Activated CD4-positive, alpha-beta T cell treated with anti-CD3 and anti-CD28 coated beads, Interleukin-2, amount 50 U/mL, for 16 hours (primary cell): ENCODE measurements at regions not wholly inside any gene's neighbourhood (a gene's known extent, or its start where the extent isn't known, plus 50 kb on each side); places are given as distances from the start of the nearest gene placed in this dataset.

Source experiments
- DNase-seq: peaks from one replicate; pipeline ENCODE4 v3.0.0-alpha.2; 2020

DNA sequence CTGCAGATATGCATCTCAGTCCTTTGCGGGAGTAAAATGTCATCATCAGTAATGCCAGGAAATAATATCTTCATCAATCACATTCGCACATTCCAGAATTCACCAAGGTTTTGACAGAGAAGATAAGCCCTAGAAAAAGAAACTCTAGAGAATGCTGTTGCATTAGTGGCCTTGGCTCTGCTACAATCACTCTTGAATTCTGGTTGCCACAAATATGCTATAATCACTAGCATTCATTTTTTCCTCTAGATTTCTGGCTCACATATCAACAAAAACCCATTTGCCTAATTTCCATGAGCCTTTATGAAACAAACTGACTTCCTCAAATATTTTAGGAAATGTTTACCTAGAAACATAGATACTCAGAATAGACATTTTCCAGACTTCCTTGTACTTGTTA is 653.4 kb downstream of the ANXA1 start:
- no peak for DNase-seq

- no peak for DNase-seq
Observed at GRCh38 chr9:73805853-73806458, 654.3 kb downstream of the ANXA1 start.

DNA sequence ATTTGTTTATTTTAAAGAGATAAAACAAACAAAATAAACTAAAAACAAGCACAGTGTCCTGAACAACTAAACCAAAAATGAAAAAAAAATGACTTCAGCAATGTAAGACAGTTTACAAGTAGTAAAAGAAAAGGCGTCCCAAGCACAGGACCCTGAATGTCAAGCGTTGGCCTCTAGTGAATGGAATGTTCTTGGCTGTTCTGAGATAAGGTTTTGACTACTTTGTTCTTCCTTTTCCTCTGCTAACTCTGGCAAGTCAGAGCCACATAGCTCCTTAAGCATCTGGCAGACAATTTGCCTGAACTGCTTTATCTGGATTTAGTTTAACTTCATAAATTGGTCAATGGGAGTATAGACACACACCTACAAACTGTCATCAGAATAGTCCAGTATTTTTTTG is 655.2 kb downstream of the ANXA1 start:
- no peak for DNase-seq

DNA sequence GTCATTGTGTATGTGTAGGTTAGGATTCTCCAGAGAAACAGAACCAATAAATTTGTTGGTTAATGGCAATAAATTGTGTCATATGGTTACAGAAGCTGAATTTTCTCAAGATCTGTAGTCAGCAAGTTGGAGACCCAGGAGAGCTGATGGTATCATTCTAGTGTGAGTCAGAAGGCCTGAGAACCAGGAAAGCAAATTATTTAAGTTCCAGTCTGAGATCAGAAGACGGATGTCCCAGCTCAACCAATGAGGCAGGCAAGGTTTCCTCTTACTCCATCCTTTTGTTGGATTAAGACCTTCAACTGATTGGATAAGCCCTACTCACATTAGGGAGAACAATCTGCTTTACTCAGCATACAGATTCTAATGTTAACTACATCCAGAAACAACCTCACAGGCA is 656.3 kb downstream of the ANXA1 start:
- DNase-seq = no peak

- DNase-seq = no peak
Observed at GRCh38 chr9:73810585-73811215, 659.0 kb downstream of the ANXA1 start.

DNA sequence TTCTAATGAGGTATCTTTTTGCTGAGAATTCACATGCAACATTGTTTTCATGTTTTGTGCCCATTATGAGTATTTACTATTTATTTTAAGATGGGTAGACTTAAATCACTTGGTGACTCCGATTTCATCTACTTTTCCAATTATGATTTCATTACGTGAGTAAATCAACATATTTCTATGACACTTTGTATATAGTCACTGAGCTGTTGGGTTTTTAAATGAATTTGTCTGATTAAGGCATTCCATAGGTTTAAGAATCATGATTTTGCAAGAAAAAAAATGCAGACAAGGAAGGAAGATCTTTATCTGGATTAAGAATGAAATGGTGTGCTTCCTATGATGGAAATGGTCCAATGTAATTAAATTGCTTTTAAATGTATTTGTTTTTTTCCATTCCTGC is 661.9 kb downstream of the ANXA1 start:
- DNase-seq = no peak

DNA sequence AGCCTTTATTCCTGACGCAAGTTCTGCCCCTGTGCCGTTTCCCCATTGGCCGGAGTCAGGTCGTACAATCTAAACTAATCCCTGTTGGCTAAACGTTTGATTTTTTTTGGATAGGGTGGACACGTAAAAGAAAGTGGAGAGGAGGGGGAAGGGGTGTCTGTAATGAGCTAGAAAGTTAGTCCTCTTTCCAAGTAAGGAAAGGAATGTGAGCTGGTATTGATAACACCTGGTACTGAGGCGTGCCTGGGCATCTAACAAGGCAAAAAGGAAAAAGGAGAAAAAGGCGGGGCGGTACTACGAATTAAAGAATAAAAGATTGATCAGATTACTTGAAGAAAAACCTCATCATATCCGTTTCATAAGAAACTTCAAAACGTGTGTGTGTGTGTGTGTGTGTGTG is 665.2 kb downstream of the ANXA1 start:
- DNase-seq = no peak

GRCh38 chr9:73824671-73825070 is 672.5 kb upstream of the RORB start:
- no peak for DNase-seq

DNA sequence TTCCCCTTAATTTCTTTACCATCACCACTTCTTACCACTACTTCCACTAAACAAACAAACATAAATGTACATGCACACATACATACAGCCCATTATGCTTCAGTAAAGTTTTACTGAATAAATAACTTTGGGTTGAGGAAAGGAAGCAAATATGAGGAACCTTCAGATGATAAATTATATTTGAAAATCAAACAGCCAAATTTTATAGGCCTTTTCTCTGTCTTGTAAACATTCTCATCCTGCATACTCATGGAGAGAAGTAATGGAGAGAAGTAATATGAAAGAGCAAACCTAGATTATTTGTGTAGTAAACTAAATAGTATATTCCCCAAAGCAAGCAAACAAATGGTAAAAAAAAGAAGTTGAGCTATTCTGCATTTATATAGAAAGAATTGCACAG is 658.3 kb upstream of the RORB start:
- no peak for DNase-seq

DNA sequence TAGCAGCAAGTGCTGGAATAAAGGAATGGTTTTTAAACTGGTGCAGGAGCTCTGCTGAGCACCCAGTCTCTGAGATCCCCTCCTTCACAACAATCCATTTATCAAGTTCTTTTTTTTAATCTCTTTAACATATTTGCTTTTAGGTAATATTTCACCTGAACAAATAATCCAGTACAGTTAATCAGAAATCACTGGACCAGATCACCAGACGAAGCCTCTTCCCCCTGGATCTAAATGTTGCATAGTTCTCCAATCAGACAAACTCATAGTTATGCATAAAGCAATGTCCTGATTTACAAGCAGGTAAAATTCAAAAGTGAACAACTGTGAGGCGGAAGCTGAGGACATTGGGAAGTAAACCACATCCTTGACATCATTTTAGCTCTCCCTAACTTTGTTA is 657.7 kb upstream of the RORB start:
- no peak for DNase-seq

DNA sequence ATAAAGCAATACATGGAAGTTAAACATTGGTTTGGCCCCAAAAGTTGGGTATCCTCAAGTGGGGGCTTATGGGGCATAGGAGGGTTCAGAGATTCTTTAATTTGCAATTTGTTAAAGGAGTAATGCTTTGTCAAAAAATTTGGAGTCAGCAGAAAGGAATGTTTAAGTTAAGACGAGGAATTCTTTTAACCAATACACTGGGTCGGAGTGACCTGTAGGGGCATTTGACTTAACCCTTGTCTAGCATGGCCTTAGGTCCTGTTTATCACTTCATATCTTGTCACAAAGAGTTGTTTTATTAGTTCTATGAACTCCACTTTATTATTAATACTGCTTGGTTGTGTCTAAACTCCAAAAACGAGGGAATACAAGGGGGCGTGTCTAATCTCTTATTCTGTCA is 656.1 kb upstream of the RORB start:
- no peak for DNase-seq

DNA sequence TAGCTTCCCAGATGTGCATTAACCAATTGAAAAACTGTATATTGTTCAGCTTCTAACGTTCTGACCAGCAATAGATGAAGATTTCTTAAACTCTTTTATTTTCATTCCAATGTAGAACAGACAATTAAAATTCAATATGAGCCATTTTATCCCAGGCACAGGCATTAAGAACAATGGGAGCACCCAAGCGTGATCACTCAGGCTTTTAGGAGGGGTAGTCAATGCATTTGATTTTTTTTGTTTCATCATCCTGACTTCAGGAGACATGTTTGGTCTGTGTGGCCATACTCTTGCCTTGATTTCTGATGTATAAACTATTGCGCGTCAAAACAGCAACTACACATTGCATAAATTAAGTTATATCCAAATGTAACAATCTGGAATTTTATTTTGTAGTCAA is 653.0 kb upstream of the RORB start:
- DNase-seq = no peak

DNA sequence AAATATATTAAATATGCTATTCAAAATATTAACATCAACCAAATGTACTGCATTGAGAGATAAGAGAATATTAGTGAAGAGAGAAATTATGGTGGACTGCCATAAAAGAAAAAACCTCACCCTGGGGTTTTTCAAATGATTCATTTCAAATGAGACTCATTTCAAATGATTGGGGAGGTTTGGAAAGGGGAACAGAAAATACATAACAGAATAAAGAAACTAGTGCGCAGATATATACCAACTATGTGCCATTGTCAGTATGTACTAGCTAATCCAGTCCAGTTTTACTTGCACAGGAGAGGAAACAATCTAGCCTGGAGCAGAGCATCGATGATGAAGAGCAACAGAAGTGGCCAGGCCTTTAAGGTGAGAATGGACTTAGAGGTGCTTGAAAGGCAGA is 651.6 kb upstream of the RORB start:
- no peak for DNase-seq

GRCh38 chr9:73845954-73846690 is 651.0 kb upstream of the RORB start:
- no peak for DNase-seq

- DNase-seq = no peak
Observed at GRCh38 chr9:73847536-73847935, 649.6 kb upstream of the RORB start.

GRCh38 chr9:73853549-73853948 is 643.6 kb upstream of the RORB start:
- no peak for DNase-seq

DNA sequence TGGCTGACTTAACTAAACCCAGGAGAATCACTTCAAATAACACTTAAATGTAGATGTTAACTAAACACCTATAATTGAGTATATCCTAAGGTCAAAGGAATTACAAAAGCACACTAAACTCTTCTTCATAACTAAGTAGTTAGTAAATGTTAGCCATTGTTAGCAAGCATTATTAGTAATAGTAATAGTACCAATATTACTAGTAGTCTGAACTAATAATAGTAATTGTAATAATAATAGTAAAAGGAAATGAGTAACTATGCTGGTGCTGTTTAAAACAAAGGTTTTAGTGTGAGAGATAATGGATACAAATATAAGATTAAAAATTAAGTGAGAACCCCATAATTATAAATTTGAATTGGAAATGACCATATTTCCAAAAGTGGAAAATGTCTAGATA is 641.9 kb upstream of the RORB start:
- no peak for DNase-seq

- DNase-seq = no peak
Observed at GRCh38 chr9:73863924-73864323, 633.2 kb upstream of the RORB start.

- DNase-seq = no peak
Observed at GRCh38 chr9:73866451-73866850, 630.7 kb upstream of the RORB start.

DNA sequence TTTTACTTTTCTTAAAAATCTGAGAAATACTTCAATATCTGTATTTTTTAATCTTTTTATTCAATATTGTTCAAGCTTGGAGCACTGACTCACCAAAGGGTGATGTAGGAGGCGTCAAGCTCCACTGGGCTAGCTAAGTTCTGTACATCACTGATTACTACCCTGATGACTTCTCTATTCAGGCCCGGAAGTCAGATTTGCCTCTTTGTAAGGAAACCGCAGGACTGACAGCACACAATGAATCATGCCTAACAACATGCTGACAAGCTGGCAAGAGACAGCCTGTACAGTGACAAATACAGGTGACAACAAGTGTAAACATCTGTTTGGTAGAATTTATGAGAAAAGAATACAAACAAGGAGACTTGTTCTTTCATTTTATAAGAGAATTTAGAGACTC is 627.9 kb upstream of the RORB start:
- DNase-seq = peak; percentile 63

GRCh38 chr9:73871636-73872035 is 625.5 kb upstream of the RORB start:
- no peak for DNase-seq

GRCh38 chr9:73872701-73873100 is 624.4 kb upstream of the RORB start:
- DNase-seq = no peak

GRCh38 chr9:73880101-73880500 is 617.0 kb upstream of the RORB start:
- DNase-seq = no peak

DNA sequence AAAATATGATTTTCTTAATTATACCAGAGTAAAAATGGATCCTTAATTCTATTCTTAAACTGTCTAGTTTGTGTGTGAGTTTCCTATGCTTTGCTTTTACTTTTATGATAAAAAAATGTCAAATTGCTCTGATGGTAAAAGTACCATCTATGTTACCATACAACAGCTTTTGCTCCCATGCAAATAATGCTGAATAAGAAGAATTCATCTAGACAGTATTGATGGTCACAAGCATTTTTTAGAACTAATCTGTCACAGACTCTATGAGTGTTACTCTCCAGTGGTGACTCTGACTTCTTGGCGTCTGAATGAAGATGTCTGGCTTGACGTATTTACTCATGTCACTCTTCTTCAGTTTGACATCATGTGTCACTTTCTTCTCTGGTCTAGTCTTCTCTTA is 608.1 kb upstream of the RORB start:
- no peak for DNase-seq
